ENCODE measurements at regions not wholly inside any gene's neighbourhood (a gene's known extent, or its start where the extent isn't known, plus 50 kb on each side); places are given as distances from the start of the nearest gene placed in this dataset.

- TF ChIP-seq CTCF (IDR thresholded peaks at IDR 0.05; ENCODE audit: low read depth, low read length) (no peak), EZH2phosphoT487 (IDR thresholded peaks at IDR 0.05; ENCODE audit: low read depth) (no peak)
Observed at GRCh38 chr4:130356873-130357272, 1260.9 kb downstream of the C4orf33 start.

Measured in OCI-LY3 (cell line).